ENCODE measurements at regions not wholly inside any gene's neighbourhood (a gene's known extent, or its start where the extent isn't known, plus 50 kb on each side); places are given as distances from the start of the nearest gene placed in this dataset.

DNA sequence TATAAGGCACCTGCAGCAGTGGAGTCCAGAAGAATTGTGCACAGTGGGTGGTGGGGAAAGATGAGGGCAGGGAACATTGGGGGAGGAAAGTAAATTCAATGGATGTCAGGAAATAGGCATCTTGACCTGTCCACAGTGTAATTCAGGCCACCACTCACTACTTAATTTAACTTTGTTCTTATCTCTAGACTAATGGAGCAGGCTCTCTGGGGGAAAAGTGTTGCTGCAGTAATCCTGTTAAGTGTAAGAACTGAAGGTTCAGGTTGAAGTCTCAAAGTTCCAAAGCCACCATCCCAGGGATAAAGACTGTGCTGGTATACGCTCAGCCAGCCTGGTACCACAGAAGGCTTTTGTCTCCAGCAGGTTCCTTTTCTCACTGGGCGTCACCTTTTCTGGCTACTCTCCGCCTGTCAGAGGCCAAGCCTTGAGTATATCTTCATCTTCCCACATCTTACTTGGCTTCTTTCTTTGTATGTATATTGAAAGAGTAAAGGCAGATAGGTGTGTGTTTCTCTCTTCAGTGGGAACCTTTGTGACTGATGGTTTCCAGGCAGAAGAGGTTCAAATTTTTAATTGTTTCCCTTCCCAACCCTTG, 150.9 kb upstream of the DMRT1 start:
- Histone ChIP-seq H3K9ac (ENCODE audit: low read length) (no peak overlapping the region), H3K4me1 (ENCODE audit: control insufficient read depth in 1 of 2, insufficient read depth in 2 of 2, low read length in 2 of 2) (peaks cover 33 to 51% of the 10 kb centered on the region in 2 experiments), H2AK5ac (ENCODE audit: low read length) (no peak overlapping the region), H4K12ac (ENCODE audit: low read depth, low read length) (no peak overlapping the region), H3K27me3 (ENCODE audit: insufficient read depth, low read length) (no peaks in the 10 kb centered on the region), H3K79me1 (ENCODE audit: low read length) (peaks cover 46% of the 10 kb centered on the region), H3K14ac (ENCODE audit: low read length) (no peak overlapping the region), H2BK120ac (ENCODE audit: insufficient read depth, low read length, poor library complexity) (no peak overlapping the region), H4K91ac (ENCODE audit: low read depth, low read length) (no peak overlapping the region), H3K18ac (ENCODE audit: low read length) (no peak overlapping the region), H3K9me3 (ENCODE audit: insufficient read depth, low read depth, low read length) (no peaks in the 10 kb centered on the region), H2AFZ (ENCODE audit: insufficient read depth, low read length, poor library complexity) (no peak overlapping the region), H2BK12ac (ENCODE audit: low read length) (no peak overlapping the region), H3K27ac (ENCODE audit: low read depth, low read length) (no peak overlapping the region), H3K23ac (ENCODE audit: low read length) (no peak overlapping the region), H3K4me3 (ENCODE audit: low read depth, low read length) (no peak overlapping the region), H3K79me2 (ENCODE audit: control insufficient read depth, insufficient read depth, low read length, poor library complexity) (peaks cover 28% of the 10 kb centered on the region), H4K8ac (ENCODE audit: low read depth, low read length) (no peak overlapping the region), H3K4me2 (ENCODE audit: low read length) (no peak overlapping the region), H3K4ac (ENCODE audit: low read depth, low read length) (peak overlapping the region; percentile 73), H2BK5ac (ENCODE audit: low read depth, low read length, poor library complexity) (no peak overlapping the region), H3K36me3 (ENCODE audit: control insufficient read depth in 1 of 2, insufficient read depth in 2 of 2, low read length in 2 of 2) (peaks cover 7 to 16% of the 10 kb centered on the region in 2 experiments)
- no CpG with 5 or more reads among the region's 3 CpGs for WGBS (ENCODE audit: extremely low coverage, insufficient coverage, insufficient read length)
- no peak for DNase-seq

DNA sequence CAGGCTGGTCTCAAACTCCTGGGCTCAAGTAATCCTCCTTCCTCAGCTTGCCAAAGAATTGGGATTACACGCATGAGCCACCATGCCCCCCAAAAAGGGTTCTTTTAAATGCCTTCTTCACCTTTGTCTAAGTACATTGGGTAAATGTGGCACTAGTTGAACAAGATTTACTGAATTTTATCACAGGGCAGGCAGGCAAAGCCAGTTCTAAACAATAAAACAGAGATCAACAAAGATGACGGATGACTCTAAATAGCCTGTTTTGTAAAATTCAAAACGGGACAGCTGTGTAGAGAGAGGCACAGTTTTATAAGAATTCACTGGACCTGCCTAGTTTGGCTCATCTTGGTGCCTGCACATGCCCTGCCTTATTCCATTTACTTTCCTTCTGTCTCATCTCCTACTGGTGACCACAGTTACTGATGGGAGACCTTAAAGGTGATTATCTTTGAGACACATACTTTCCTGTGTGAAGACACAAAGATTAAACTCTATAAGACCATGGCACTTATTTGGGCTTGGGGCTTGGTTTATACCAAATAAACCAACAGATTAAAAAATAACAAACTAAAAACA, 149.6 kb upstream of the DMRT1 start:
- Histone ChIP-seq H3K4me1 (ENCODE audit: control insufficient read depth in 1 of 2, insufficient read depth in 2 of 2, low read length in 2 of 2) (peaks cover 38 to 52% of the 10 kb centered on the region in 2 experiments), H3K9ac (ENCODE audit: low read length) (no peak overlapping the region), H3K4me3 (ENCODE audit: low read depth, low read length) (no peak overlapping the region), H3K36me3 (ENCODE audit: control insufficient read depth in 1 of 2, insufficient read depth in 2 of 2, low read length in 2 of 2) (peaks cover 5 to 13% of the 10 kb centered on the region in 2 experiments), H2BK12ac (ENCODE audit: low read length) (no peak overlapping the region), H3K27ac (ENCODE audit: low read depth, low read length) (peak overlapping the region; percentile 64), H3K23ac (ENCODE audit: low read length) (no peak overlapping the region), H4K8ac (ENCODE audit: low read depth, low read length) (no peak overlapping the region), H3K27me3 (ENCODE audit: insufficient read depth, low read length) (no peaks in the 10 kb centered on the region), H3K4ac (ENCODE audit: low read depth, low read length) (peak overlapping the region; percentile 68), H4K91ac (ENCODE audit: low read depth, low read length) (no peak overlapping the region), H2AFZ (ENCODE audit: insufficient read depth, low read length, poor library complexity) (no peak overlapping the region), H2BK120ac (ENCODE audit: insufficient read depth, low read length, poor library complexity) (no peak overlapping the region), H3K18ac (ENCODE audit: low read length) (no peak overlapping the region), H3K79me1 (ENCODE audit: low read length) (peaks cover 45% of the 10 kb centered on the region), H2BK5ac (ENCODE audit: low read depth, low read length, poor library complexity) (no peak overlapping the region), H3K14ac (ENCODE audit: low read length) (no peak overlapping the region), H4K12ac (ENCODE audit: low read depth, low read length) (peak overlapping the region; percentile 26), H3K79me2 (ENCODE audit: control insufficient read depth, insufficient read depth, low read length, poor library complexity) (peaks cover 24% of the 10 kb centered on the region), H3K9me3 (ENCODE audit: insufficient read depth, low read depth, low read length) (no peaks in the 10 kb centered on the region), H3K4me2 (ENCODE audit: low read length) (no peak overlapping the region), H2AK5ac (ENCODE audit: low read length) (no peak overlapping the region)
- DNase-seq = no peak
- no CpG with 5 or more reads among the region's 3 CpGs for WGBS (ENCODE audit: extremely low coverage, insufficient coverage, insufficient read length)

DNA sequence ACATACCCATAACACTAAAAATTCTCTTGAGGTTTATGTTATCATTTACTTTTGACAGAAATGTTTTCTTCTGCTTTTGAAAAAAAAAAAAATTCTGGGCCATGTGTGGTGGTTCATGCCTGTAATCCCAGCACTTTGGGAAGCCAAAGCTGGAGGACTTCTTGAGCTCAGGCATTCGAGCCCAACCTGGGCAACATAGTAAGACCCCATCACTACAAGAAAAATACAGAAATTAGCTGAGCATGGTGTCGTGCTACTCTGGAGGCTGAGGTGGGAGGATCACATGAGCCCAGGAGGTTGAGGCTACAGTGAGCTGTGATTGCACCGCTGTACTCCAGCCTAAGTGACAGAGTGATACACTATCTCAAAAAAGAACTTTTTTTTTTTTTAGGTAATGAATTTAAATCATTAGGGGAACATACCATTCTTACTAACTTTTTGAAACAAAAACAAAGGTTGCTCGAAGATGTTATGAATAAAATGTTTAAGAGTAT, 148.8 kb upstream of the DMRT1 start:
- no CpG with 5 or more reads among the region's 4 CpGs for WGBS (ENCODE audit: extremely low coverage, insufficient coverage, insufficient read length)
- H3K4me1 ChIP-seq (ENCODE audit: control insufficient read depth in 1 of 2, insufficient read depth in 2 of 2, low read length in 2 of 2) = peaks cover 41 to 56% of the 10 kb centered on the region in 2 experiments

DNA sequence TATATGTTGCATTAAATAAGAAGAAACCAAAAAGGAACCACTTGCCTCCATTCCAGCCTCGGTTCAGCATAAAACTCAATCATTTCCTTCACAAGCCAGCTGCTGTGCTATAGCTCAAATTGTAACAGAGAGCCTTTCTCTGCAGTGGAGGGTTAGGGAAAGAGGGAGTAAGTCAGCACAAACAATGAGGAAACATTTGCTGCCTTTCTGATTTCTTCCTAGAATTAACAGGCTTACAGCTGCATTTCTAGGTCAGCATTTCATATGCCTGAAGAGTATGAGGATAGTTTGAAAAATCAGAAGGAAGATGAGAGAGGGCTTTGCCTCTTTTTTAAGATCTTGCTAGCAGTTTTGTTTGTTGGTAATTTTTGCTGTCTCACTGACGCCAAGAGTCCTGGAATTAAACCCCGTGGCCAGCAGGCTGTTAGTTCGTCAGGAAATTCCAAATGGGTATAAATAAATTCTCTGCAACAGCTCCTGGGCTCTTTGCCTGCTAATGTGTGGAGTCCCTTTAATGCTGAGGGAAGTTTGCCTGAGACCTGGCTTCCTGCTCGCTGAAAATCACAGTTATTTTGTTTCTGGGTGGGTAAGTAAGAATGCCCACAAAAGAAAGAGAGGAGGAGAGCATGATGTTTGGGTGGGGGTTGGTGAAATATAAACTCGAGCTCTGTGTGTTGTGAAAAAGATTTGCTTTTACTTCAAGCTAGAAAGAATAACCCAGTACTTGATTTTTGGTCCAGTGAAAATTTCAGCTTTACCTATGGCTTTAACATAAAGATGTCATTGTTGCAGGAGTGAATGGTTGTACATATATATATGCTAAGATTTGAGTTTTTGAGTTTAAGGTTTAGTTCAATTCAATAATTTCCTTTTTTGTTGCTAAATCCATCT, 148.1 kb upstream of the DMRT1 start:
- H3K79me1 ChIP-seq (ENCODE audit: low read length) = peaks cover 45% of the 10 kb centered on the region
- H3K14ac ChIP-seq (ENCODE audit: low read length) = peak overlapping the region; percentile 63
- peak overlapping the region; percentile 66 for H4K8ac ChIP-seq (ENCODE audit: low read depth, low read length)
- peak overlapping the region; percentile 77 for H2BK5ac ChIP-seq (ENCODE audit: low read depth, low read length, poor library complexity)
- H3K4ac ChIP-seq (ENCODE audit: low read depth, low read length) = peak overlapping the region; percentile 33
- no peak overlapping the region for H4K12ac ChIP-seq (ENCODE audit: low read depth, low read length)
- H3K9me3 ChIP-seq (ENCODE audit: insufficient read depth, low read depth, low read length) = no peaks in the 10 kb centered on the region
- peak overlapping the region; percentile 53 for H4K91ac ChIP-seq (ENCODE audit: low read depth, low read length)
- H3K27ac ChIP-seq (ENCODE audit: low read depth, low read length) = peak overlapping the region; percentile 92
- H2AFZ ChIP-seq (ENCODE audit: insufficient read depth, low read length, poor library complexity) = peak overlapping the region; percentile 24
- H3K4me2 ChIP-seq (ENCODE audit: low read length) = peak overlapping the region; percentile 27
- peaks cover 22% of the 10 kb centered on the region for H3K79me2 ChIP-seq (ENCODE audit: control insufficient read depth, insufficient read depth, low read length, poor library complexity)
- peaks cover 3 to 13% of the 10 kb centered on the region in 2 experiments for H3K36me3 ChIP-seq (ENCODE audit: control insufficient read depth in 1 of 2, insufficient read depth in 2 of 2, low read length in 2 of 2)
- peak overlapping the region; percentile 58 for H2BK12ac ChIP-seq (ENCODE audit: low read length)
- peaks cover 40 to 54% of the 10 kb centered on the region in 2 experiments for H3K4me1 ChIP-seq (ENCODE audit: control insufficient read depth in 1 of 2, insufficient read depth in 2 of 2, low read length in 2 of 2)
- DNase-seq = no peak
- H2AK5ac ChIP-seq (ENCODE audit: low read length) = no peak overlapping the region
- H3K9ac ChIP-seq (ENCODE audit: low read length) = peak overlapping the region; percentile 45
- H3K4me3 ChIP-seq (ENCODE audit: low read depth, low read length) = no peak overlapping the region
- H3K23ac ChIP-seq (ENCODE audit: low read length) = no peak overlapping the region
- H3K18ac ChIP-seq (ENCODE audit: low read length) = peak overlapping the region; percentile 50
- no peaks in the 10 kb centered on the region for H3K27me3 ChIP-seq (ENCODE audit: insufficient read depth, low read length)
- no CpG with 5 or more reads among the region's 6 CpGs for WGBS (ENCODE audit: extremely low coverage, insufficient coverage, insufficient read length)
- H2BK120ac ChIP-seq (ENCODE audit: insufficient read depth, low read length, poor library complexity) = peak overlapping the region; percentile 46

More for the DNA sequence above, 148.8 kb upstream of the DMRT1 start:
- no peak overlapping the region for H3K4me2 ChIP-seq (ENCODE audit: low read length)
- no peak overlapping the region for H4K12ac ChIP-seq (ENCODE audit: low read depth, low read length)
- H3K79me1 ChIP-seq (ENCODE audit: low read length) = peaks cover 45% of the 10 kb centered on the region
- no peak overlapping the region for H3K9ac ChIP-seq (ENCODE audit: low read length)
- peaks cover 22% of the 10 kb centered on the region for H3K79me2 ChIP-seq (ENCODE audit: control insufficient read depth, insufficient read depth, low read length, poor library complexity)
- H3K4me3 ChIP-seq (ENCODE audit: low read depth, low read length) = no peak overlapping the region
- DNase-seq = no peak
- peaks cover 5 to 13% of the 10 kb centered on the region in 2 experiments for H3K36me3 ChIP-seq (ENCODE audit: control insufficient read depth in 1 of 2, insufficient read depth in 2 of 2, low read length in 2 of 2)
- H3K23ac ChIP-seq (ENCODE audit: low read length) = no peak overlapping the region
- H2AFZ ChIP-seq (ENCODE audit: insufficient read depth, low read length, poor library complexity) = no peak overlapping the region
- H2BK5ac ChIP-seq (ENCODE audit: low read depth, low read length, poor library complexity) = peak overlapping the region; percentile 53
- H2BK12ac ChIP-seq (ENCODE audit: low read length) = peak overlapping the region; percentile 48
- peak overlapping the region; percentile 86 for H3K27ac ChIP-seq (ENCODE audit: low read depth, low read length)
- H3K9me3 ChIP-seq (ENCODE audit: insufficient read depth, low read depth, low read length) = no peaks in the 10 kb centered on the region
- peak overlapping the region; percentile 89 for H3K4ac ChIP-seq (ENCODE audit: low read depth, low read length)
- no peaks in the 10 kb centered on the region for H3K27me3 ChIP-seq (ENCODE audit: insufficient read depth, low read length)
- peak overlapping the region; percentile 55 for H2BK120ac ChIP-seq (ENCODE audit: insufficient read depth, low read length, poor library complexity)
- peak overlapping the region; percentile 62 for H3K14ac ChIP-seq (ENCODE audit: low read length)
- H3K18ac ChIP-seq (ENCODE audit: low read length) = peak overlapping the region; percentile 90
- peak overlapping the region; percentile 46 for H2AK5ac ChIP-seq (ENCODE audit: low read length)
- H4K8ac ChIP-seq (ENCODE audit: low read depth, low read length) = no peak overlapping the region
- peak overlapping the region; percentile 61 for H4K91ac ChIP-seq (ENCODE audit: low read depth, low read length)

Data from trophoblast cell (in vitro differentiated cells and primary cell).